ENCODE measurements at regions not wholly inside any gene's neighbourhood (a gene's known extent, or its start where the extent isn't known, plus 50 kb on each side); places are given as distances from the start of the nearest gene placed in this dataset.

DNA sequence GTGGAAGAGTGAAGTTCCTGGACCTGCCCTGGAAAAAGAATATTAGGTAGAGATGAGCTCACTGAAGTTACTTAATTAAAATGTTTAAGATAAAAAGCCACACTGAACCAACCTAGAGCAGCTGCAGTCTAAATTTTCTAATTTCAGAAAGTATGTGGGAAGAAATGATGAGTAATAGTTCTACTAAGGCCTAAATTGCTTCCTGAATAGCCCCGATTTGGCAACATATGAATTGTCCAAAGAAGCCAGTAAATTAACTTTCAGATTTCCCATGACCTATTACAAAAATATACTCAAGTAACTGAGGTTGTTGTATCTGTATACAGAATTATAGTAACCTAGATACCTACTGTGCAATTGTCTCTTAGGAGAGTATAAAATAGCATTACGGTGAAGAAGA is 312.6 kb downstream of the IPMK start:
- Histone ChIP-seq H3K27ac (ENCODE audit: low read depth, low read length) (no peak overlapping the region), H3K27me3 (ENCODE audit: control insufficient read depth in 2 of 2, insufficient read depth in 2 of 2, low read length in 2 of 2) (no peaks in the 10 kb centered on the region), H3K36me3 (ENCODE audit: control insufficient read depth in 2 of 3, insufficient read depth in 3 of 3, low read length in 3 of 3) (no peaks in the 10 kb centered on the region), H3K9me3 (ENCODE audit: control insufficient read depth in 2 of 3, low read length in 3 of 3) (no peaks in the 10 kb centered on the region), H3K4me1 (ENCODE audit: control insufficient read depth in 2 of 2, insufficient read depth in 2 of 2, low read length in 2 of 2) (no peaks in the 10 kb centered on the region), H3K4me3 (ENCODE audit: low read length) (no peak overlapping the region)
- CTCF ChIA-PET: no interaction called here
- Mint-ChIP-seq H3K27ac (no peak overlapping the region), H3K36me3 (no peaks in the 10 kb centered on the region), H3K9me3 (peaks cover 0 to 4% (median 0%) of the 10 kb centered on the region in 11 donors), H3K27me3 (no peaks in the 10 kb centered on the region), H3K4me1 (no peaks in the 10 kb centered on the region), H3K4me3 (no peak overlapping the region)
- intact Hi-C loops (cut with micrococcal nuclease): no loop called here
- POLR2A ChIA-PET: no interaction called here
- DNase-seq (no peak), ATAC-seq (no peak)

DNA sequence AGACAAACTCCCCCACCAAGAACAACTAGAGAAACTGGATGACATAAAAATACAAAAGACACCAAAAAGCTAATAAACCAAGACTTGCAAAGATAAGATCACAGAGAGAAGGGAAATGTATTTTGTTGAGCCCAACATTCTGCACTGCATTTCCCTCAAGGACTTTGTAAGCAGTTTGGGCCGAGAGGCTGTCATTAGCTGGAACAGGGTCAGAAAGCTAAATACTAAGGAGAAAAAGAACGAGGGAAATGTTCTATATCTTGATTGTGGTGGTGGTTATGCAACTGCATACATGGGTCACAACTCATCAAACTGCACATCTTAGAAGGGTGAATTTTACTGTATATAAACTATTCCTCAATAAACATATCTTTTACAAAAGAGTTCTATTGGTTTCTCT is 315.0 kb downstream of the IPMK start:
- no peak overlapping the region for H3K4me3 ChIP-seq (ENCODE audit: low read length)
- intact Hi-C loops (cut with micrococcal nuclease): no loop called here
- no peaks in the 10 kb centered on the region for H3K27me3 ChIP-seq (ENCODE audit: control insufficient read depth in 2 of 2, insufficient read depth in 2 of 2, low read length in 2 of 2)

DNA sequence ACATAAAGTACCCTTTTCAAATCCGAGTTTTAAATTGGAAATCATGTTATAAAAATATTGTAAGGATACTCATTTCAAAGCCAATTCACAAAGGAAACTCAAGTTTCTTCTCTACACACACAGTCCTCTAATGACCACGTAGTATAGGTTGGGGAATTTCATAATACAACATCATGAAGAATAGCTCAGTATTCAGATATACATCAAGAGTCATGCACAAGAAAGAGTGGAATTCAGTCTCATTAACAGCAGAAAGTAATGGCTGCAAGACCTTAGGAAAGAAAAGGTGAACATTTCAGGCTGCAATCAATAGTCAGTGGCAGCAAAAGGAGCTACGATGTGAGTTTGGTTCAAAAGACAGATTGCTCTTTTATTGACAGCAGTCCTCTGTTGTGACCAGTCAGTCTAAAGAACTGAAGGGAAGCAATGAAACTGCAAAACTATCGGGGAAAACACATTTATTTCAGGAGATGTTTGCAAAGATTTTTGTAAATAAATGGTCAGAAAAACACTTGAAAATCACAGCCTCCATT is 317.2 kb downstream of the IPMK start:
- H3K27me3 ChIP-seq (ENCODE audit: control insufficient read depth in 2 of 2, insufficient read depth in 2 of 2, low read length in 2 of 2): no peaks in the 10 kb centered on the region
- peaks cover 0 to 3% (median 0%) of the 10 kb centered on the region in 3 experiments for H3K9me3 ChIP-seq (ENCODE audit: control insufficient read depth in 2 of 3, low read length in 3 of 3)
- no peak overlapping the region for H3K4me3 ChIP-seq (ENCODE audit: low read length)
- ATAC-seq: no peak
- ChIA-PET CTCF (no interaction called here), POLR2A (no interaction called here)
- H3K4me1 ChIP-seq (ENCODE audit: control insufficient read depth in 2 of 2, insufficient read depth in 2 of 2, low read length in 2 of 2): no peaks in the 10 kb centered on the region
- H3K4me1 Mint-ChIP-seq: no peaks in the 10 kb centered on the region
- no peaks in the 10 kb centered on the region for H3K27me3 Mint-ChIP-seq
- no peaks in the 10 kb centered on the region for H3K36me3 ChIP-seq (ENCODE audit: control insufficient read depth in 2 of 3, insufficient read depth in 3 of 3, low read length in 3 of 3)
- H3K36me3 Mint-ChIP-seq: no peaks in the 10 kb centered on the region
- H3K27ac ChIP-seq (ENCODE audit: low read depth, low read length): no peak overlapping the region
- intact Hi-C loops (cut with micrococcal nuclease): no loop called here
- H3K4me3 Mint-ChIP-seq: no peak overlapping the region
- no peak for DNase-seq
- peaks cover 0 to 4% (median 0%) of the 10 kb centered on the region in 11 donors for H3K9me3 Mint-ChIP-seq
- H3K27ac Mint-ChIP-seq: no peak overlapping the region

More for the DNA sequence above, 315.0 kb downstream of the IPMK start:
- Mint-ChIP-seq H3K9me3 (peaks cover 0 to 4% (median 0%) of the 10 kb centered on the region in 11 donors), H3K36me3 (no peaks in the 10 kb centered on the region), H3K4me3 (no peak overlapping the region), H3K27ac (no peak overlapping the region), H3K27me3 (no peaks in the 10 kb centered on the region), H3K4me1 (no peaks in the 10 kb centered on the region)
- no peak for ATAC-seq
- no peak for DNase-seq
- Histone ChIP-seq H3K4me1 (ENCODE audit: control insufficient read depth in 2 of 2, insufficient read depth in 2 of 2, low read length in 2 of 2) (no peaks in the 10 kb centered on the region), H3K36me3 (ENCODE audit: control insufficient read depth in 2 of 3, insufficient read depth in 3 of 3, low read length in 3 of 3) (no peaks in the 10 kb centered on the region), H3K9me3 (ENCODE audit: control insufficient read depth in 2 of 3, low read length in 3 of 3) (no peaks in the 10 kb centered on the region), H3K27ac (ENCODE audit: low read depth, low read length) (no peak overlapping the region)
- ChIA-PET POLR2A (no interaction called here), CTCF (no interaction called here)

DNA sequence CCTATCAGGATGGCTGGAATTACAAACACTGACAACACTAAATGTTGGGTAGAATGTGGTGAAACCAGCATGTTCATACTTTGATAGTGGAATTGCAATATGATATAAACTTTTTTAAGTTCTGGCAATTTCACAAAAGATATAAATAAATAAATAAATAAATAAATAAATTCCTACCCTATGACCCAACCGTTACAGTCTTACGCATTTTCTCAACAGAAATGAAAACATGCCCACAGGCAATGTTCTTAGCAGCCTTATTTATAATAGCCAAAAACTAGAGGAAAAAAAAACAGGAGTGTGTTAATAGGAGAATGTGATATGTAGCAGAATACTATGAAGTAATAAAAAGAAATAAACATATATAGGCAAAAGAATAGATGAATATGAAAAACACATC is 318.9 kb downstream of the IPMK start:
- CTCF ChIA-PET: no interaction called here
- H3K27me3 Mint-ChIP-seq: no peaks in the 10 kb centered on the region
- H3K36me3 ChIP-seq (ENCODE audit: control insufficient read depth in 2 of 3, insufficient read depth in 3 of 3, low read length in 3 of 3): no peaks in the 10 kb centered on the region
- no peaks in the 10 kb centered on the region for H3K27me3 ChIP-seq (ENCODE audit: control insufficient read depth in 2 of 2, insufficient read depth in 2 of 2, low read length in 2 of 2)
- H3K4me1 ChIP-seq (ENCODE audit: control insufficient read depth in 2 of 2, insufficient read depth in 2 of 2, low read length in 2 of 2): no peaks in the 10 kb centered on the region
- POLR2A ChIA-PET: no interaction called here
- no peaks in the 10 kb centered on the region for H3K9me3 Mint-ChIP-seq
- DNase-seq (no peak), ATAC-seq (no peak)
- H3K4me3 ChIP-seq (ENCODE audit: low read length): no peak overlapping the region
- no peak overlapping the region for H3K4me3 Mint-ChIP-seq
- no peak overlapping the region for H3K27ac ChIP-seq (ENCODE audit: low read depth, low read length)
- H3K27ac Mint-ChIP-seq: no peak overlapping the region
- H3K9me3 ChIP-seq (ENCODE audit: control insufficient read depth in 2 of 3, low read length in 3 of 3): peaks cover 0 to 3% (median 0%) of the 10 kb centered on the region in 3 experiments
- intact Hi-C loops (cut with micrococcal nuclease): no loop called here
- H3K4me1 Mint-ChIP-seq: no peaks in the 10 kb centered on the region
- H3K36me3 Mint-ChIP-seq: no peaks in the 10 kb centered on the region

DNA sequence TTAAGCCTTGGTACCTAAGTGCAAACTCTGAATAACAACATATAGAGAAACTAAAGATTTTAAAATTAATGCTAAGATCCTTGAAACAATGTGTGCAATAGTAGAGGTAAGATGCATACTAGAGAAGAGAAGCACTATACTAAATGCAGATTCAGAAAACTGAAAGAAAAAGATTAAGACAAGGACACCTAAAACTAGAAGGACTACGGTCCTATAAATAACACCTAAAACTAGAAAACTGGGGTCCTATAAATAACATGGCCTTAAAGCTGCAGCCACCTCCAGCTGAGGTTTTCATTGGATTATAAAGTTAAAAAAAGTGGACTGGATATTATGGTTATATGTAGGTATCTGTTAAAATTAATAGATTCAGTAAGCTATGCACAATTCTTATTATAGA is 320.9 kb downstream of the IPMK start:
- intact Hi-C loops (cut with micrococcal nuclease): no loop called here
- no peak overlapping the region for H3K27ac Mint-ChIP-seq
- no peaks in the 10 kb centered on the region for H3K27me3 Mint-ChIP-seq
- ChIA-PET POLR2A (no interaction called here), CTCF (no interaction called here)
- H3K4me1 Mint-ChIP-seq: no peaks in the 10 kb centered on the region
- peaks cover 0 to 3% (median 0%) of the 10 kb centered on the region in 3 experiments for H3K9me3 ChIP-seq (ENCODE audit: control insufficient read depth in 2 of 3, low read length in 3 of 3)
- no peak overlapping the region for H3K4me3 ChIP-seq (ENCODE audit: low read length)
- H3K27me3 ChIP-seq (ENCODE audit: control insufficient read depth in 2 of 2, insufficient read depth in 2 of 2, low read length in 2 of 2): no peaks in the 10 kb centered on the region
- no peak for ATAC-seq
- no peak overlapping the region for H3K4me3 Mint-ChIP-seq
- DNase-seq: no peak
- no peak overlapping the region for H3K27ac ChIP-seq (ENCODE audit: low read depth, low read length)
- no peaks in the 10 kb centered on the region for H3K36me3 ChIP-seq (ENCODE audit: control insufficient read depth in 2 of 3, insufficient read depth in 3 of 3, low read length in 3 of 3)
- H3K36me3 Mint-ChIP-seq: no peaks in the 10 kb centered on the region
- H3K9me3 Mint-ChIP-seq: no peaks in the 10 kb centered on the region
- H3K4me1 ChIP-seq (ENCODE audit: control insufficient read depth in 2 of 2, insufficient read depth in 2 of 2, low read length in 2 of 2): no peaks in the 10 kb centered on the region

DNA sequence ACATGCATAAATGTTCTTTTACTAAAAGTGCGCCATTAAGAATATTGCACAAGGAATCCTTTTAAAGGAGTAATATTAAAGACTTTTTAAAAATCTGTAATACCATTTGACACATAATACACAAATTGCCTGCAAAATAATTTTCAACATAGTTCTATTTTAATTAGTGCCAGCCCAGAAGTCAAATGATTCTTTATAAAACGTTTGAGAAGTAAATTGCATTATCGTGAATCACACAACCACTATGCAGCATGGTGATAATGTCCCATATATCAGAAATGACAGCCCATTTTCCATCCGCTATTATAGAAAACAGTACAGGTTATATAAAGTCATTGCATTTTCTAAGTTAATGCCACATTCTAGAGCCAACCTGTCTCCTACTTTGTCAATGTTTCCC is 324.0 kb downstream of the IPMK start:
- intact Hi-C loops (cut with micrococcal nuclease): no loop called here
- H3K4me1 Mint-ChIP-seq: no peaks in the 10 kb centered on the region
- ChIA-PET CTCF (no interaction called here), POLR2A (no interaction called here)
- DNase-seq (no peak), ATAC-seq (no peak)
- peaks cover 0 to 3% (median 0%) of the 10 kb centered on the region in 3 experiments for H3K9me3 ChIP-seq (ENCODE audit: control insufficient read depth in 2 of 3, low read length in 3 of 3)
- no peaks in the 10 kb centered on the region for H3K9me3 Mint-ChIP-seq
- H3K4me3 ChIP-seq (ENCODE audit: low read length): no peak overlapping the region
- H3K27me3 Mint-ChIP-seq: no peaks in the 10 kb centered on the region
- H3K4me3 Mint-ChIP-seq: no peak overlapping the region
- no peaks in the 10 kb centered on the region for H3K36me3 Mint-ChIP-seq
- H3K36me3 ChIP-seq (ENCODE audit: control insufficient read depth in 2 of 3, insufficient read depth in 3 of 3, low read length in 3 of 3): no peaks in the 10 kb centered on the region
- H3K27ac ChIP-seq (ENCODE audit: low read depth, low read length): no peak overlapping the region
- no peaks in the 10 kb centered on the region for H3K27me3 ChIP-seq (ENCODE audit: control insufficient read depth in 2 of 2, insufficient read depth in 2 of 2, low read length in 2 of 2)
- H3K27ac Mint-ChIP-seq: no peak overlapping the region
- H3K4me1 ChIP-seq (ENCODE audit: control insufficient read depth in 2 of 2, insufficient read depth in 2 of 2, low read length in 2 of 2): no peaks in the 10 kb centered on the region

DNA sequence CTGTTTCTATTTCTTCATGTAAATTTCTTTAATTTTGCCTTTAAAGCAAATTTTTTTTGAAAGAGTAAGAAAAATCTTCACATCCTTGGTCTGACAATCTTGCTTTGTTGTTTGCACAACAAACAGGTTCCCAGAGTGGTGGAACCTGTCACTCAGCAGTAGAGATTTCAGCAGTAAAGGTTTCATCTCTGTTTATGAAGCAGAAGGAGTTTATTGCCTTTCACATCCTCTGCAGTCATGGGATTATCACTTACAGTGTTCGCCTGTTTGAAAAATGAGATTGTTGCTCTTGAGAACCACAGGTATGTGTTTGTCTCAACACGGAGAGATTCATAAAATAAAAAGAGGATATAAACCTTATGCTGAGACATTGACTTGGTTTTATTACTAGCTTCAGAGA is 342.6 kb downstream of the IPMK start:
- no peaks in the 10 kb centered on the region for H3K4me1 ChIP-seq (ENCODE audit: control insufficient read depth in 2 of 2, insufficient read depth in 2 of 2, low read length in 2 of 2)
- Mint-ChIP-seq H3K27ac (no peak overlapping the region), H3K36me3 (no peaks in the 10 kb centered on the region), H3K4me1 (no peaks in the 10 kb centered on the region), H3K9me3 (peaks cover 0 to 14% (median 0%) of the 10 kb centered on the region in 11 donors), H3K27me3 (no peaks in the 10 kb centered on the region), H3K4me3 (no peak overlapping the region)
- H3K27ac ChIP-seq (ENCODE audit: low read depth, low read length): no peak overlapping the region
- DNase-seq: no peak
- ATAC-seq: no peak
- CTCF ChIA-PET: no interaction called here
- no peaks in the 10 kb centered on the region for H3K27me3 ChIP-seq (ENCODE audit: control insufficient read depth in 2 of 2, insufficient read depth in 2 of 2, low read length in 2 of 2)
- POLR2A ChIA-PET: no interaction called here
- H3K9me3 ChIP-seq (ENCODE audit: control insufficient read depth in 2 of 3, low read length in 3 of 3): no peaks in the 10 kb centered on the region
- no peak overlapping the region for H3K4me3 ChIP-seq (ENCODE audit: low read length)
- no peaks in the 10 kb centered on the region for H3K36me3 ChIP-seq (ENCODE audit: control insufficient read depth in 2 of 3, insufficient read depth in 3 of 3, low read length in 3 of 3)
- intact Hi-C loops (cut with micrococcal nuclease): no loop called here
